ENCODE measurements at regions not wholly inside any gene's neighbourhood (a gene's known extent, or its start where the extent isn't known, plus 50 kb on each side); places are given as distances from the start of the nearest gene placed in this dataset.

GRCh38 chr3:30354972-30355371 is 251.4 kb upstream of the TGFBR2 start:
- TF ChIP-seq, protein P1, sequence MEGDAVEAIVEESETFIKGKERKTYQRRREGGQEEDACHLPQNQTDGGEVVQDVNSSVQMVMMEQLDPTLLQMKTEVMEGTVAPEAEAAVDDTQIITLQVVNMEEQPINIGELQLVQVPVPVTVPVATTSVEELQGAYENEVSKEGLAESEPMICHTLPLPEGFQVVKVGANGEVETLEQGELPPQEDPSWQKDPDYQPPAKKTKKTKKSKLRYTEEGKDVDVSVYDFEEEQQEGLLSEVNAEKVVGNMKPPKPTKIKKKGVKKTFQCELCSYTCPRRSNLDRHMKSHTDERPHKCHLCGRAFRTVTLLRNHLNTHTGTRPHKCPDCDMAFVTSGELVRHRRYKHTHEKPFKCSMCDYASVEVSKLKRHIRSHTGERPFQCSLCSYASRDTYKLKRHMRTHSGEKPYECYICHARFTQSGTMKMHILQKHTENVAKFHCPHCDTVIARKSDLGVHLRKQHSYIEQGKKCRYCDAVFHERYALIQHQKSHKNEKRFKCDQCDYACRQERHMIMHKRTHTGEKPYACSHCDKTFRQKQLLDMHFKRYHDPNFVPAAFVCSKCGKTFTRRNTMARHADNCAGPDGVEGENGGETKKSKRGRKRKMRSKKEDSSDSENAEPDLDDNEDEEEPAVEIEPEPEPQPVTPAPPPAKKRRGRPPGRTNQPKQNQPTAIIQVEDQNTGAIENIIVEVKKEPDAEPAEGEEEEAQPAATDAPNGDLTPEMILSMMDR (IDR thresholded peaks at IDR 0.05; ENCODE audit: poor library complexity, severe bottlenecking): no peak
- TF ChIP-seq EZH2 (IDR thresholded peaks at IDR 0.05; ENCODE audit: borderline replicate concordance, insufficient read depth, low read length, poor library complexity, severe bottlenecking) (no peak), POLR2AphosphoS5 (IDR thresholded peaks at IDR 0.05) (no peak), MXI1 (conservative IDR thresholded peaks at IDR 0.05; ENCODE audit: poor library complexity, severe bottlenecking) (no peak), EP300 (conservative IDR thresholded peaks at IDR 0.05; ENCODE audit: poor library complexity, severe bottlenecking) (no peak)
- TF ChIP-seq, protein P2, sequence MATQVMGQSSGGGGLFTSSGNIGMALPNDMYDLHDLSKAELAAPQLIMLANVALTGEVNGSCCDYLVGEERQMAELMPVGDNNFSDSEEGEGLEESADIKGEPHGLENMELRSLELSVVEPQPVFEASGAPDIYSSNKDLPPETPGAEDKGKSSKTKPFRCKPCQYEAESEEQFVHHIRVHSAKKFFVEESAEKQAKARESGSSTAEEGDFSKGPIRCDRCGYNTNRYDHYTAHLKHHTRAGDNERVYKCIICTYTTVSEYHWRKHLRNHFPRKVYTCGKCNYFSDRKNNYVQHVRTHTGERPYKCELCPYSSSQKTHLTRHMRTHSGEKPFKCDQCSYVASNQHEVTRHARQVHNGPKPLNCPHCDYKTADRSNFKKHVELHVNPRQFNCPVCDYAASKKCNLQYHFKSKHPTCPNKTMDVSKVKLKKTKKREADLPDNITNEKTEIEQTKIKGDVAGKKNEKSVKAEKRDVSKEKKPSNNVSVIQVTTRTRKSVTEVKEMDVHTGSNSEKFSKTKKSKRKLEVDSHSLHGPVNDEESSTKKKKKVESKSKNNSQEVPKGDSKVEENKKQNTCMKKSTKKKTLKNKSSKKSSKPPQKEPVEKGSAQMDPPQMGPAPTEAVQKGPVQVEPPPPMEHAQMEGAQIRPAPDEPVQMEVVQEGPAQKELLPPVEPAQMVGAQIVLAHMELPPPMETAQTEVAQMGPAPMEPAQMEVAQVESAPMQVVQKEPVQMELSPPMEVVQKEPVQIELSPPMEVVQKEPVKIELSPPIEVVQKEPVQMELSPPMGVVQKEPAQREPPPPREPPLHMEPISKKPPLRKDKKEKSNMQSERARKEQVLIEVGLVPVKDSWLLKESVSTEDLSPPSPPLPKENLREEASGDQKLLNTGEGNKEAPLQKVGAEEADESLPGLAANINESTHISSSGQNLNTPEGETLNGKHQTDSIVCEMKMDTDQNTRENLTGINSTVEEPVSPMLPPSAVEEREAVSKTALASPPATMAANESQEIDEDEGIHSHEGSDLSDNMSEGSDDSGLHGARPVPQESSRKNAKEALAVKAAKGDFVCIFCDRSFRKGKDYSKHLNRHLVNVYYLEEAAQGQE (IDR thresholded peaks at IDR 0.05; ENCODE audit: borderline replicate concordance): no peak

All from neural cell (in vitro differentiated cells).